Right hindlimb (tissue), 1 donor: ENCODE measurements at regions not wholly inside any gene's neighbourhood (a gene's known extent, or its start where the extent isn't known, plus 50 kb on each side); places are given as distances from the start of the nearest gene placed in this dataset.
A peak's percentile ranks its signal among the peaks of the same experiment; 100 is the strongest.
"Not testable (repeated sequence)": the region's sequence is repeated elsewhere in the genome, so short reads cannot be mapped to it uniquely, and the experiment has no call there.

ENCODE experiments used
- DNase-seq: peaks from one replicate; pipeline ENCODE4 v3.0.0-alpha.2; 2018

GRCh38 chr6:44036699-44037101 lies 90.6 kb downstream of the MRPL14 start:
- DNase-seq, result no peak

GRCh38 chr6:44036196-44036595 lies 91.1 kb downstream of the MRPL14 start:
- no peak for DNase-seq

GRCh38 chr6:44035621-44036020 lies 91.6 kb downstream of the MRPL14 start:
- peak; percentile 17 for DNase-seq

GRCh38 chr6:44034931-44035345 lies 92.3 kb downstream of the MRPL14 start:
- no peak for DNase-seq

GRCh38 chr6:44034391-44034861 lies 92.8 kb downstream of the MRPL14 start:
- peak; percentile 23 for DNase-seq

GRCh38 chr6:44030812-44031454 lies 96.3 kb downstream of the MRPL14 start:
- no peak for DNase-seq

GRCh38 chr6:44029444-44030185 lies 97.6 kb downstream of the MRPL14 start:
- no peak for DNase-seq

- DNase-seq, result no peak
These were observed 98.4 kb downstream of the MRPL14 start for GRCh38 chr6:44028789-44029310.

- no peak for DNase-seq
These were observed 102.0 kb downstream of the MRPL14 start for GRCh38 chr6:44025226-44025625.

- DNase-seq, result no peak
These were observed 102.6 kb downstream of the MRPL14 start for GRCh38 chr6:44024574-44025219.

GRCh38 chr6:44023586-44024454 lies 103.4 kb downstream of the MRPL14 start:
- DNase-seq, result no peak

- no peak for DNase-seq
These were observed 104.4 kb downstream of the MRPL14 start for GRCh38 chr6:44022671-44023352.

GRCh38 chr6:44022296-44022661 lies 105.0 kb downstream of the MRPL14 start:
- DNase-seq, result no peak

GRCh38 chr6:44021589-44022295 lies 105.5 kb downstream of the MRPL14 start:
- no peak for DNase-seq

GRCh38 chr6:44020664-44021425 lies 106.4 kb downstream of the MRPL14 start:
- no peak for DNase-seq

- DNase-seq, result peak; percentile 66
These were observed 107.1 kb downstream of the MRPL14 start for GRCh38 chr6:44020148-44020547.

GRCh38 chr6:44017307-44017706 lies 109.9 kb downstream of the MRPL14 start:
- DNase-seq, result not testable (repeated sequence)

- peak; percentile 2 for DNase-seq
These were observed 111.0 kb downstream of the MRPL14 start for GRCh38 chr6:44016131-44016870.

GRCh38 chr6:44012078-44012493 lies 115.2 kb downstream of the MRPL14 start:
- peak; percentile 11 for DNase-seq
